HG02870 (cell line): ENCODE measurements at regions not wholly inside any gene's neighbourhood (a gene's known extent, or its start where the extent isn't known, plus 50 kb on each side); places are given as distances from the start of the nearest gene placed in this dataset.

Experiments used
- ATAC-seq: cut with Tn5 transposase; IDR thresholded peaks from one replicate; pipeline ENCODE4 v1.9.1; 2021; ENCODE audit warnings: mild to moderate bottlenecking, moderate library complexity; ENCODE audit not compliant: unreplicated experiment

- no peak for ATAC-seq
These were observed 1478.3 kb upstream of the CDH9 start for GRCh38 chr5:28516722-28517121.

GRCh38 chr5:28512648-28513047, 1474.3 kb upstream of the CDH9 start:
- no peak for ATAC-seq

DNA sequence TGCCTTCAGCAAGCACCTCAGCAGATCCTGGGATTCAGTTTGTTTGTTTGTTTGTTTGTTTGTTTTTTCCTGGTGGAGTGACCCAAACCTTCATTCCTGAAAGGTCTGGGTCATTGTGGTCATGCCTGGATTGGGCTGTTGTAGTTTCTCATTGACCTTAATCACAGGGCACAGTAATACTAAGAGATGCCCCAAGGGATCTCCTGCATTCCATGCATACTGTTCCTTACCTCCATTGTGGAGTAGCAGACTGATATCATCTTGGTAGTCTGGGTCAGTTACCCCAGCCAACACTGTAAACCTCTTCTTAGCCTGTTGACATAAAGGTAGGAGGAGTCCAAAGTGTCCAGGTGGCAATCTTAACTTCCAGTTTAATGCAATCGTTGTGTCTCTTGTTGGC, 1466.7 kb upstream of the CDH9 start:
- ATAC-seq = no peak

GRCh38 chr5:28500511-28500910, 1462.1 kb upstream of the CDH9 start:
- ATAC-seq = no peak

- ATAC-seq = no peak
These were observed 1461.4 kb upstream of the CDH9 start for GRCh38 chr5:28499766-28500290.

DNA sequence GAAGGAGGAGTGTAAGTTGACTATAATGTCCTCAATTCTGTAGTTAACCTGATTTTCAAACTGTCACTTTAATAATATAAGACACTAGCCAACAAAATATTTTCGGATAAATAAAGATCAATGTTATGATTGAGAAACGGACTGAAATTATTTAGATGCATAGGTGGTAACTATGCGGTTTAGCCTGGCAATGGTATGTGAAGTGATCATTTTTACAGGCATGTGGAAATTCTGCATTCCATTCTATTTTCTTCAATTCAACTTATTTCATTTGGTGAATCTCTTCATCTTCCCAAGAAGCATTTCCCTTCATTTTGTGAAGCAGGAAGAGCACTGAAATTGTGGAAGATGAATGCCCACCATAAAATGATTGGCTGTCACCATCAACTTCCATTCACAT, 1457.5 kb upstream of the CDH9 start:
- no peak for ATAC-seq

- no peak for ATAC-seq
These were observed 1455.1 kb upstream of the CDH9 start for GRCh38 chr5:28493456-28493855.

- no peak for ATAC-seq
These were observed 1450.4 kb upstream of the CDH9 start for GRCh38 chr5:28488752-28489151.

DNA sequence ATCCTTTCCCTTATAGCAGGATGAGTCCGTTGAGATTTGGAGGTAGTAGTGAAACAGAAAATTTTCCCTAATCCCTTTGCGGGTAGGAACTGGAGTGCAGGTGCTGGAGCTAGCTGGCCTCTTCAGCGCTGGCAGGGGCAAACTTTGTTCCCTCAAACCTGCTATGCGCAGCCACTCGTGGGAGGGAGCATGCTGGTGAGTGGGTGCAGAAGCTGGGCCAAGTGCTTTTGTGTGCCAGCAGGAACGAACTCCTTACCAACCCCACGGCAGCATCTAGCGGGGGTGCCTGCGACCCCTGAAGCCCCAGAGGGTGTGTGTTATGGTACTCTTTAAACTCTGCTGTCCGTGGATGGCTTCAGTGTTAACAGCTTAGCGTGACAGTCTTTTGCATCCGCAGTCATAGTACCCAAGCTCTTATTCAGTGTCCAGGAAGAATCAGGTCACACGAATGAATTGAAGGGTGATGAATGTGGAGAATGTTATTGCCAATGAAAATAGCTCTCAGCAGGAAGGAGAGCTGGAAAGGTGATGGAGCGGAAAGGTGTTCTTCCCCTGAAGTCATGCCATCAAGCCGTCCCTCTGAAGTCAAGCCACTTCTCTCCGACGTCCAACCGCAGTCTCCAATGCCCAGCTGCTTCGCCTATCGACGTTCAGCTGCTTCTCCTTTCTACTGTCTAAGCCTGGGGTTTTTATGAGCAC, 1445.1 kb upstream of the CDH9 start:
- ATAC-seq = no peak

DNA sequence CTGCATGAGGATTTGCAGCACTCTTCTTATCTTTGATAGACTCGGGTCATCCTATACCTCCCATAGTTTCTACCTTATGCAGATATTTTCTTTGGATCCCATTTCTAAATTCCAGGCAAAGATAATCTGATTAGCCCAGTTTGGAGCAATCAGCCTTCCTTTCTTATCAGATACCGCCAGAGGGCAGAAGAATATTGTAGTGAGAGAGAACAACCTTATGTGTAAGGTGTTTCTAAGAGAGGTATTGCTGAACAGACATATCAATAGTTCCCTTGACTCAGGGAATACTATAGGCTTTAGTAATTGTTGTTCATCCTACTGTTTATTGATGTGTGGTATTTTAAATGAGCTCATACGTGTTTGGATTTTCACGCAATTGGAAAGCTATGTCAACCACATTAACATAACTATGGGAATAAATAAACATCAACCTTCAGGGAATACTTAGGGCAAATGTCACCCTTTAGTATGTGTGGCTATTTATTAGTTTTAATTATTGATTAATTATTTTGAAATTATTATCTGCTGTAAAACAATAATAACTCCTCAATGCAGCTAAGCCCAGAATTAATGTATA, 1435.2 kb upstream of the CDH9 start:
- ATAC-seq = no peak

GRCh38 chr5:28468166-28468565, 1429.8 kb upstream of the CDH9 start:
- ATAC-seq = no peak

DNA sequence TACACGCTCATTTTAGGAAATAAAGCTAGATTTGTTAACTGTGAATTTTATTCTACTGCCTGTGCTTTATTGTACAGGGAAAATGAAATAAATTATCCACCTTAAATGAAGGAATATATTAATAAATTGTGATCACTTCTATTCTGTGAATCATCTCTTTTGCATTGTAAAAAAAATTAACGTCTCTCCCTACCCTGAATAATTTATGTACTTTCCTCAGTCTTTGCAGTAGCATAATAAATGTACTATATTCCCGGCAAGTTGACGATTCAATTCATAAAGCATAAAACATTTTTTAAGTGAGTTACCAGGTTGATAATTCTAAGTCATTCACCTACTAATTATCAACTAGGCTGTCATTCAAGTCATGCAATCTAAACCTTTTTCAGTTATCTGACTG, 1425.3 kb upstream of the CDH9 start:
- ATAC-seq = no peak

DNA sequence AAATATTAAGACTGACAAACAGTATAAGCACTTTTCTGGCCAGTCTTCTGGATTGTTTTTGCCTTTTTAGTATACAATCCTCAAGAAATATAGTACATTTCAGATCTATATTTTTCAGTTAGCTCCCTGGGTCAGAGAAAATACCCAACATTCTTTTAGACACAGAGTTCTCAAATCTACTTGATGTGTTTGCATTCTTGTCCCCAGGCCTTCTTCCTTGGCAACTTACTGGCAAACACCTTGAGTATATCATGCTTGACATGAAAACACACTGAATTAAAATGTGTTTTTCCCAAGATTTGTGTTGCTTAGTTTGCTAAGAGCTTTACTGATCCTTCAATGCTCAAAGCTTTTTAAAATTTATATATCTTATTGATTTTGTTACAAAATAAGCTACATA, 1413.1 kb upstream of the CDH9 start:
- ATAC-seq = no peak

DNA sequence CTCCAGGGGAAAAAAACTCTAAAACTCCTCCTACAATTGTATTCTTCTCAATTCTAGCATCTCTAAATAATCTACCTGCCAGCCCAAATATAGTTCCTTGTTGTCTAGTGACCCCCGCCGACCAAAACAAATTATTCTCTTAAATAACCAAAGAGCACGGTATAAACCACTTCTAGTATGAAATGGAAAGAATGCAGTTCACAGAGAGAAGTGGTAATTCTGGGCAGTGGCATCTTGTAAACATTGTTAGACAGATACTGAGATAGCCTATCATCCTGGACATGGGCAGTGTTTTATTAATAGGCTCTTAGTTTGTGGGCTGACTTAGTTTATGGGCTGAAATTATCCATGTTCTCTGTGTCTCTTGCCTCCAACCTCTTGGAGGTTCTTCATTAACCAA, 1412.6 kb upstream of the CDH9 start:
- no peak for ATAC-seq

GRCh38 chr5:28448791-28449190, 1410.4 kb upstream of the CDH9 start:
- ATAC-seq = no peak

DNA sequence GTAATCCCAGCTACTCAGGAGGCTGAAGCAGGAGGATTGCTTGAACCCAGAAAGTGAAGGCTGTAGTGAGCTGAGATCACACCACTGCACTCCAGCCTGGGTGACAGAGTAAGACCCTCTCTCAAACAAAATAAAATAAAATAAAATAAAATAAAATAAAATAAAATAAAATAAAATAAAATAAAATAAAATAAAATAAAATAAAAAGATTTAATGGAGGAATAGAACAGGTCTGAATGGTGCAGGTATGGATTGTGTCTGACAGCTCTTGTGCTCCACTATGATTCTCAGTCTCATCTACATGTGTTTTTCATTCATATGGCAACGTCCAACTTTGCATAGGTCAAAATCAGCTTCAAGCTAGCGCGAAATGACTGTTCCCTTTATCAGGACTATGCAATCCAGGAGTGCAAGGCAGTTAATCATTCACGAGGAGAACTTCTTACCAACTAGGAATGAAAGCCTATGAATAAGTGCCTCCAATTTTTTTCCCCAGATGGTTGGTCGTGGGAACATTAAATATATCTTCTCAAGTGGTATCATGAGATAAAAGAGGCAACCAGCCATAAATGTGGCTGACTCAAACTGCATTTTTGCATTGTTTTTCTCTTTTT, 1392.3 kb upstream of the CDH9 start:
- ATAC-seq = no peak

DNA sequence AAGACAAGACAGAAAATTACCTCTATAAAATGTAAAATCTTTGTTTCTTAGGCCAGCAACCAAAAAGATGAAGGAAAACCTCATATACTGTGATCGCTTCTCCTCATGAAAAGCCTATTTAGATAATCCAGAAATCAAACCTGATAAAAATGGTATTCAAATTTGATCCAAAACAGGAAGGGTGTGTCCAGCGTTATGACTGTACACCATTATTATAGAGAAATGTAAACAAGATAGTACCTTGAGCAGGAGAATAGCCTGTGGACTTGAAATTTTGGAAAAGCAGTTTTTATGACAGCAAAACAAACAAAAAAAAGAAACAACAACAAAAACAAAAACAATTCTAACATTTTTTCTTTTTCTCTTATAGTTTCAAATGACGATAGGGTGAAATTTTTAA, 1382.8 kb upstream of the CDH9 start:
- no peak for ATAC-seq

DNA sequence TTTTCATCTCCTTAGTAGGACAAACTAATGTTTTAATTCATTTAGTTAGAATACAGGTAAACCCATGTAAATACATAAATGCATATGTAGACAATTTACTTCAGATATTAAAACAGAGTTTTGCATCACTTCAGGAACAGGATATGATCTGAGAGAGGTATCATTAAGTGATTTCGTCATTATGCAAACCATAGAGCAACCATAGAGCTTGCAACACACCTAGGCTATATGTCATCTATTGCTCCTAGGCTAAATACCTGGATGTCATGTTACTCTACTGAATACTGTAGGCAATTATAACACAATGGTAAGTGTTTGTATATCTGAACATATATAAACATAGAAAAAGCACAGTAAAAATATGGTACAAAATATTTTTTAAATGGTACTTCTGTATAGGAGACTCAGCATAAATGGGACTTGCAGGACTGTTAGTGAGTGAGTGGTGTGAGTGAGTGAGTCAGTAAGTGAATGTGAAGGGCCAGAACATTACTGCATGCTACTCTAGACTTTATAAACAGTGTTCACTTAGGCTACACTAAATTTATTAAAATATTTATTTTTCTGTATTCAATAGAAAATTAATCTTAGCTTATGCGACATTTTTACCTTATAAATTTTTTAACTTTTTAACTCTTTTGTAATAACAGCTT, 1377.5 kb upstream of the CDH9 start:
- ATAC-seq = no peak

DNA sequence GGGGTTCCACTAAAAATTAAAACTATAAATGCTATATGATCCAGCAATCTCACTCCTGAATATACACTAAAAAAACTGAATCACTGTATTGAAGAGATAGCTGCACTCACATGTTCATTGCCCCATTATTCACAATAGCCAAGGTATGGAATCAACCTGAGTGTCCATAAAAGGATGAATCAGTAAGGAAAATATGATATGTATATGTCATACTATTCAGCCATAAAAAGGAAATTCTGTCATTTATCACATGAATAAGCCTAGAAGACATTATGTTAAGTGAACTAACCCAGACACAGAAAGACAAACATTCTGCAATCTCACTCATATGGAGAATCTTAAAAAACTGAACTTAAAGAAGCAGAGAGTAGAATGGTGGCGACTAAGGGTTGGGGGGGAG, 1376.2 kb upstream of the CDH9 start:
- no peak for ATAC-seq

DNA sequence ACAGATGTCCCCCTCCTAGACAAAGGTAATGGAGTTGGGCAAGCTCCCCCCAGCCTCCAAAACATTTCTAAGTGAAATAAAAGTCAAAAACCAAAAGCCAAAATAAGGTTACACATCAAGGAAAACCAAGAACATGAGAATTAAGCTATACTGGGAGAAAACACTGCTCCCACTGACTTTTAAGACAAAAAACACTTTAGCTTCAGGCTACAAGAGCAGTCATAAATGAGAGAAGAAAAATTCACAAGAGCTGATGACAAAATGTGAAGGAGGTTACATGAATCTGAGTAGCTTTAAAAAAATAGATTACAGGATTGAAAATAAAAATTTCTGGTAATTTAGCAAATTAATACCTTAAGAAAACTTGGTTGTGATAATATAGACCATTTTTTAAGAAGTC, 1370.3 kb upstream of the CDH9 start:
- no peak for ATAC-seq

- ATAC-seq = no peak
These were observed 1369.8 kb upstream of the CDH9 start for GRCh38 chr5:28408186-28408585.
